IMR-90 (cell line): ENCODE measurements at regions not wholly inside any gene's neighbourhood (a gene's known extent, or its start where the extent isn't known, plus 50 kb on each side); places are given as distances from the start of the nearest gene placed in this dataset.

Experiments used
- ATAC-seq: fragments of 200-7000 bp; cut with Tn5 transposase; 2 replicates; pipeline ENCODE4 v1.9.1; 2020; ENCODE audit warnings: low read depth, mild to moderate bottlenecking, moderate library complexity
- BruUV-seq: library from RNA; stranded (reverse); fragments of 400-500 nt; replicated peaks from 2 replicates; lab custom pipeline; 2021; lab: Mats Ljungman, UMichigan
- CTCF ChIA-PET: fragments of 300-600 bp; formaldehyde crosslinking; extraction: SDS; loops from one replicate; lab custom pipeline; 2021; ENCODE audit warnings: antibody characterized with exemption; lab: Yijun Ruan, JAX
- POLR2A ChIA-PET: fragments of 300-600 bp; sonication (Branson Sonifier 250); formaldehyde crosslinking; loops from one replicate; lab custom pipeline; 2022; ENCODE audit warnings: antibody characterized with exemption; ENCODE audit not compliant: unreplicated experiment; lab: Charles Lee
- DNase-seq: peaks from one replicate; pipeline ENCODE4 v3.0.0; 2013
- H2AFZ ChIP-seq: replicated peaks from 2 replicates; pipeline ENCODE3; 2013; ENCODE audit warnings: low read length, mild to moderate bottlenecking; ENCODE audit not compliant: poor library complexity
- H2AK5ac ChIP-seq: 2 replicates; pipeline ENCODE4 v1.6.1; 2013; ENCODE audit warnings: low read depth, low read length, inconsistent platforms
- H2AK9ac ChIP-seq: replicated peaks from 2 replicates; pipeline ENCODE3; 2013; ENCODE audit warnings: mild to moderate bottlenecking, low read depth, low read length, moderate library complexity; ENCODE audit not compliant: poor library complexity
- H2BK120ac ChIP-seq: 2 replicates; pipeline ENCODE4 v1.6.1; 2013; ENCODE audit warnings: low read depth, low read length, inconsistent platforms
- H2BK15ac ChIP-seq: 3 replicates; pipeline ENCODE4 v1.6.1; 2013; ENCODE audit warnings: low read depth, low read length, inconsistent platforms
- H2BK20ac ChIP-seq: 2 replicates; pipeline ENCODE4 v1.6.1; 2013; ENCODE audit warnings: low read depth, mild to moderate bottlenecking, inconsistent platforms, low read length, moderate library complexity
- H2BK5ac ChIP-seq: 2 replicates; pipeline ENCODE4 v1.6.1; 2013; ENCODE audit warnings: mild to moderate bottlenecking, low read depth, low read length, inconsistent platforms; ENCODE audit not compliant: poor library complexity, severe bottlenecking
- H3K14ac ChIP-seq: replicated peaks from 2 replicates; pipeline ENCODE4 v1.6.1; 2013; ENCODE audit warnings: low read depth, low read length, inconsistent platforms
- H3K18ac ChIP-seq: 2 replicates; pipeline ENCODE4 v1.6.1; 2013; ENCODE audit warnings: low read depth, low read length, control low read depth
- H3K23ac ChIP-seq: 2 replicates; pipeline ENCODE4 v1.6.1; 2013; ENCODE audit warnings: low read depth, low read length, inconsistent platforms
- H3K27ac ChIP-seq: 2 replicates; pipeline ENCODE4 v1.5.1; 2013; ENCODE audit warnings: mild to moderate bottlenecking, control low read depth, low read length; ENCODE audit not compliant: insufficient read depth
- H3K27me3 ChIP-seq: 2 replicates; pipeline ENCODE4 v1.6.1; 2013; ENCODE audit warnings: low read length; ENCODE audit not compliant: control insufficient read depth, insufficient read depth
- H3K36me3 ChIP-seq: 2 replicates; pipeline ENCODE4 v1.6.1; 2013; ENCODE audit warnings: low read length, mixed read lengths; ENCODE audit not compliant: control insufficient read depth, insufficient read depth
- H3K4ac ChIP-seq: 2 replicates; pipeline ENCODE4 v1.6.1; 2013; ENCODE audit warnings: low read depth, low read length, inconsistent platforms
- H3K4me1 ChIP-seq: 2 replicates; pipeline ENCODE4 v1.6.1; 2013; ENCODE audit warnings: low read length, mixed read lengths; ENCODE audit not compliant: control insufficient read depth, insufficient read depth
- H3K4me2 ChIP-seq: 2 replicates; pipeline ENCODE4 v1.6.1; 2013; ENCODE audit warnings: low read depth, mild to moderate bottlenecking, control low read depth, low read length, moderate library complexity
- H3K4me3 ChIP-seq: 2 replicates; pipeline ENCODE4 v1.5.1; 2013; ENCODE audit warnings: low read depth, mild to moderate bottlenecking, control low read depth, low read length, moderate library complexity; ENCODE audit not compliant: insufficient read depth
- H3K56ac ChIP-seq: 2 replicates; pipeline ENCODE4 v1.6.1; 2013; ENCODE audit warnings: low read length, inconsistent platforms; ENCODE audit not compliant: insufficient read depth; ENCODE audit errors: extremely low read depth
- H3K79me1 ChIP-seq, 2 experiments: 2 replicates each; pipeline ENCODE4 v1.6.1; 2013; ENCODE audit warnings: low read length in 2 of 2, inconsistent platforms in 1 of 2, low read depth in 1 of 2
- H3K9ac ChIP-seq: 2 replicates; pipeline ENCODE4 v1.6.1; 2013; ENCODE audit warnings: low read depth, low read length, control low read depth
- H3K9me1 ChIP-seq: 2 replicates; pipeline ENCODE4 v1.6.1; 2013; ENCODE audit warnings: low read length, inconsistent platforms; ENCODE audit not compliant: insufficient read depth
- H3K9me3 ChIP-seq: 2 replicates; pipeline ENCODE4 v1.6.1; 2013; ENCODE audit warnings: low read length; ENCODE audit not compliant: control insufficient read depth, insufficient read depth
- H4K20me1 ChIP-seq: 2 replicates; pipeline ENCODE4 v1.6.1; 2013; ENCODE audit warnings: low read length, inconsistent platforms; ENCODE audit not compliant: insufficient read depth
- H4K5ac ChIP-seq: 2 replicates; pipeline ENCODE4 v1.6.1; 2013; ENCODE audit warnings: mild to moderate bottlenecking, low read depth, low read length, control low read depth
- H4K8ac ChIP-seq, 2 experiments: 2 replicates each; pipeline ENCODE4 v1.6.1; 2013; ENCODE audit warnings: low read depth in 2 of 2, low read length in 2 of 2, control low read depth in 1 of 2, inconsistent platforms in 1 of 2
- H4K91ac ChIP-seq: 2 replicates; pipeline ENCODE4 v1.6.1; 2013; ENCODE audit warnings: low read depth, low read length, inconsistent platforms; ENCODE audit not compliant: insufficient read depth
- BHLHE40 ChIP-seq: fragments of 150-350 bp; IDR thresholded peaks from 2 replicates; pipeline ENCODE4 v1.6.1; 2016; ENCODE audit warnings: mild to moderate bottlenecking, low read depth, low read length
- CEBPB ChIP-seq: IDR thresholded peaks from 2 replicates; pipeline ENCODE4 v1.6.1; 2012; ENCODE audit warnings: low read depth, low read length, improper control_type of control experiment
- CHD1 ChIP-seq: IDR thresholded peaks from 2 replicates; pipeline ENCODE4 v1.6.1; 2012; ENCODE audit warnings: low read depth, low read length, improper control_type of control experiment
- CTCF ChIP-seq: conservative IDR thresholded peaks from 2 replicates; pipeline ENCODE4 v1.5.1; 2012; ENCODE audit warnings: mild to moderate bottlenecking, low read depth, low read length, improper control_type of control experiment
- ELK1 ChIP-seq: fragments of 150-350 bp; IDR thresholded peaks from 2 replicates; pipeline ENCODE4 v1.6.1; 2016; ENCODE audit warnings: low read depth, mild to moderate bottlenecking, low read length, moderate library complexity, borderline replicate concordance
- FOS ChIP-seq: fragments of 150-350 bp; IDR thresholded peaks from 2 replicates; pipeline ENCODE4 v1.6.1; 2016; ENCODE audit warnings: low read depth, low read length
- MAFK ChIP-seq: IDR thresholded peaks from 2 replicates; pipeline ENCODE4 v1.6.1; 2012; ENCODE audit warnings: low read depth, low read length, improper control_type of control experiment
- MAZ ChIP-seq: IDR thresholded peaks from 2 replicates; pipeline ENCODE4 v1.6.1; 2012; ENCODE audit warnings: low read depth, mild to moderate bottlenecking, low read length, improper control_type of control experiment, moderate library complexity, borderline replicate concordance
- MXI1 ChIP-seq: IDR thresholded peaks from 2 replicates; pipeline ENCODE4 v1.6.1; 2012; ENCODE audit warnings: low read depth, mild to moderate bottlenecking, low read length, moderate library complexity, borderline replicate concordance
- NFE2L2 ChIP-seq: fragments of 150-350 bp; IDR thresholded peaks from 2 replicates; pipeline ENCODE4 v1.6.1; 2016; ENCODE audit warnings: low read depth, mild to moderate bottlenecking, low read length
- POLR2A ChIP-seq: IDR thresholded peaks from 2 replicates; pipeline ENCODE4 v1.6.1; 2012; ENCODE audit warnings: mild to moderate bottlenecking, low read depth, low read length
- RAD21 ChIP-seq: IDR thresholded peaks from 2 replicates; pipeline ENCODE4 v1.6.1; 2012; ENCODE audit warnings: low read length, improper control_type of control experiment
- RCOR1 ChIP-seq: IDR thresholded peaks from 2 replicates; pipeline ENCODE4 v1.6.1; 2012; ENCODE audit warnings: mild to moderate bottlenecking, low read length, improper control_type of control experiment; ENCODE audit not compliant: insufficient replicate concordance
- RFX5 ChIP-seq: IDR thresholded peaks from 2 replicates; pipeline ENCODE4 v1.8.0; 2012; ENCODE audit warnings: low read depth, mild to moderate bottlenecking, low read length, moderate library complexity
- SMC3 ChIP-seq: fragments of 150-350 bp; IDR thresholded peaks from 2 replicates; pipeline ENCODE4 v1.6.1; 2016; ENCODE audit warnings: low read depth, mild to moderate bottlenecking, antibody characterized with exemption, low read length, moderate library complexity
- WGBS, 2 experiments: methylation state at CpG; one replicate each; pipeline versions ENCODE4 v1.1.5 to v1.1.7; 2013; ENCODE audit warnings: missing lambda C conversion rate in 2 of 2; ENCODE audit not compliant: insufficient read length in 1 of 2; ENCODE audit errors: extremely low coverage in 2 of 2; 5-methylcytosine and 5-hydroxymethylcytosine counted together
- dilution Hi-C: fragments of 300-500 bp; cut with HindIII; formaldehyde crosslinking; loops from one replicate; pipeline ENCODE4 v1.14.3; 2018; ENCODE audit warnings: low sequenced_read_pairs; ENCODE audit not compliant: unreplicated experiment
- in situ Hi-C: fragments of 300-500 bp; cut with MboI; formaldehyde crosslinking; loops from 3 replicates; pipeline ENCODE4 v1.14.3; 2019; ENCODE audit warnings: low sequenced_read_pairs, inconsistent platforms, mixed read lengths
- intact Hi-C: fragments of 100-400 bp; cut with micrococcal nuclease; formaldehyde crosslinking; loops from 2 replicates; pipeline ENCODE4 v1.10.0; 2022
- TF ChIP-seq, protein P1 (sequence below): fragments of 150-350 bp; IDR thresholded peaks from 2 replicates; pipeline ENCODE4 v1.6.1; 2017; ENCODE audit warnings: mild to moderate bottlenecking, antibody characterized with exemption, low read length, low read depth

- no peaks in the 10 kb centered on the region for H3K9me1 ChIP-seq
- H2AK5ac ChIP-seq = no peak overlapping the region
- no peaks in the 10 kb centered on the region for H3K27me3 ChIP-seq
- H4K5ac ChIP-seq = no peak overlapping the region
- no peaks in the 10 kb centered on the region for H3K36me3 ChIP-seq
- in situ Hi-C loops = no loop called here
- H2AFZ ChIP-seq = no peak overlapping the region
- H3K23ac ChIP-seq = no peak overlapping the region
- H3K56ac ChIP-seq = no peak overlapping the region
- no peak overlapping the region for H3K4me3 ChIP-seq
- no peak overlapping the region for H3K4ac ChIP-seq
- no peak overlapping the region for H3K9ac ChIP-seq
- H2BK5ac ChIP-seq = no peak overlapping the region
- ATAC-seq (no peak), DNase-seq (no peak)
- no peak overlapping the region for H4K91ac ChIP-seq
- H2BK120ac ChIP-seq = no peak overlapping the region
- no peak overlapping the region for H3K14ac ChIP-seq
- ChIA-PET CTCF (no interaction called here), POLR2A (no interaction called here)
- no peaks in the 10 kb centered on the region for H3K4me1 ChIP-seq
- no peaks in the 10 kb centered on the region for H3K79me1 ChIP-seq
- no peak overlapping the region for H3K27ac ChIP-seq
- H2BK20ac ChIP-seq = no peak overlapping the region
- dilution Hi-C loops = no loop called here
- no TSS peak for BruUV-seq
- H2AK9ac ChIP-seq = no peak overlapping the region
- no peak overlapping the region for H3K4me2 ChIP-seq
- H4K20me1 ChIP-seq = no peaks in the 10 kb centered on the region
- no peak for TF ChIP-seq NFE2L2
- TF ChIP-seq MAFK = no peak
- no peak for TF ChIP-seq MXI1
- TF ChIP-seq FOS = no peak
- TF ChIP-seq SMC3 = no peak
- no peak for TF ChIP-seq MAZ
- no peak for TF ChIP-seq RCOR1
- TF ChIP-seq BHLHE40 = no peak
- TF ChIP-seq ELK1 = no peak
- no peak for TF ChIP-seq RAD21
- no peak for TF ChIP-seq CTCF
- no peak for TF ChIP-seq CEBPB
- no peak for TF ChIP-seq CHD1
- TF ChIP-seq, protein P1, sequence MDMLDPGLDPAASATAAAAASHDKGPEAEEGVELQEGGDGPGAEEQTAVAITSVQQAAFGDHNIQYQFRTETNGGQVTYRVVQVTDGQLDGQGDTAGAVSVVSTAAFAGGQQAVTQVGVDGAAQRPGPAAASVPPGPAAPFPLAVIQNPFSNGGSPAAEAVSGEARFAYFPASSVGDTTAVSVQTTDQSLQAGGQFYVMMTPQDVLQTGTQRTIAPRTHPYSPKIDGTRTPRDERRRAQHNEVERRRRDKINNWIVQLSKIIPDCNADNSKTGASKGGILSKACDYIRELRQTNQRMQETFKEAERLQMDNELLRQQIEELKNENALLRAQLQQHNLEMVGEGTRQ = no peak
- no peak for TF ChIP-seq POLR2A
- no peak for TF ChIP-seq RFX5
- no peak overlapping the region for H2BK15ac ChIP-seq
- WGBS, 2 experiments = no CpG with 5 or more reads among the region's 2 CpGs
- H3K18ac ChIP-seq = no peak overlapping the region
- H4K8ac ChIP-seq = no peak overlapping the region
- H3K9me3 ChIP-seq = peaks cover 2% of the 10 kb centered on the region; the same call in 1 of the 2 replicates
- intact Hi-C loops = no loop called here
Measured at GRCh38 chr21:19275065-19275464, 871.5 kb upstream of the TMPRSS15 start.
